Neural progenitor cell (in vitro differentiated cells): ENCODE measurements at regions not wholly inside any gene's neighbourhood (a gene's known extent, or its start where the extent isn't known, plus 50 kb on each side); places are given as distances from the start of the nearest gene placed in this dataset.
A peak's percentile ranks its signal among the peaks of the same experiment; 100 is the strongest.

ENCODE experiments used
- DNase-seq: peaks from one replicate; pipeline ENCODE4 v3.0.0-alpha.2; 2016; ENCODE audit warnings: low spot score
- H2AFZ ChIP-seq: fragments of 200-600 bp; sonication (generic); replicated peaks from 2 replicates; pipeline ENCODE4 v1.6.1; 2016; ENCODE audit warnings: antibody characterized with exemption
- H3F3A ChIP-seq: fragments of 200-600 bp; sonication (generic); 2 replicates; pipeline ENCODE4 v1.6.1; 2016; ENCODE audit warnings: antibody characterized with exemption, low read depth
- H3K27ac ChIP-seq: fragments of 200-600 bp; sonication (generic); 2 replicates; pipeline ENCODE4 v1.5.1; 2016; ENCODE audit warnings: mild to moderate bottlenecking
- H3K27me3 ChIP-seq: fragments of 200-600 bp; sonication (generic); 2 replicates; pipeline ENCODE4 v1.6.1; 2016; ENCODE audit warnings: mild to moderate bottlenecking, moderate library complexity
- H3K36me3 ChIP-seq: fragments of 200-600 bp; sonication (generic); 2 replicates; pipeline ENCODE4 v1.5.1; 2016
- H3K4me1 ChIP-seq: fragments of 200-600 bp; sonication (generic); 2 replicates; pipeline ENCODE4 v1.6.1; 2016; ENCODE audit warnings: mixed run types
- H3K4me2 ChIP-seq: fragments of 200-600 bp; sonication (generic); 2 replicates; pipeline ENCODE4 v1.6.1; 2016
- H3K4me3 ChIP-seq: fragments of 200-600 bp; sonication (generic); 2 replicates; pipeline ENCODE4 v1.5.1; 2016
- H3K79me2 ChIP-seq: fragments of 200-600 bp; sonication (generic); 2 replicates; pipeline ENCODE4 v1.6.1; 2016; ENCODE audit warnings: low read depth
- H3K9ac ChIP-seq: fragments of 200-600 bp; sonication (generic); 2 replicates; pipeline ENCODE4 v1.6.1; 2016
- H3K9me3 ChIP-seq: fragments of 200-600 bp; sonication (generic); 2 replicates; pipeline ENCODE4 v1.5.1; 2016; ENCODE audit warnings: low read depth
- H4K20me1 ChIP-seq: fragments of 200-600 bp; sonication (generic); 2 replicates; pipeline ENCODE4 v1.6.1; 2016; ENCODE audit warnings: low read depth
- H3K27ac Mint-ChIP-seq: 3 replicates; pipeline ENCODE4 v1.8.0; 2021; ENCODE audit warnings: mixed read lengths
- H3K27me3 Mint-ChIP-seq: 2 replicates; pipeline ENCODE4 v1.8.0; 2022; ENCODE audit warnings: low read depth, mild to moderate bottlenecking, inconsistent platforms, moderate library complexity, mixed read lengths; ENCODE audit not compliant: insufficient read depth
- H3K36me3 Mint-ChIP-seq: 3 replicates; pipeline ENCODE4 v1.8.0; 2021; ENCODE audit warnings: mixed read lengths
- H3K4me1 Mint-ChIP-seq: 3 replicates; pipeline ENCODE4 v1.8.0; 2021; ENCODE audit warnings: mixed read lengths
- H3K4me3 Mint-ChIP-seq: 3 replicates; pipeline ENCODE4 v1.8.0; 2021; ENCODE audit warnings: mild to moderate bottlenecking, moderate library complexity, mixed read lengths
- H3K9me3 Mint-ChIP-seq: 3 replicates; pipeline ENCODE4 v1.8.0; 2020; ENCODE audit warnings: mixed read lengths
- CTCF ChIP-seq: fragments of 200-600 bp; sonication (generic); IDR thresholded peaks from 2 replicates; pipeline ENCODE4 v1.5.1; 2017; ENCODE audit warnings: antibody characterized with exemption, mild to moderate bottlenecking
- EZH2 ChIP-seq: fragments of 200-600 bp; sonication (generic); IDR thresholded peaks from 2 replicates; pipeline ENCODE4 v1.6.1; 2017; ENCODE audit warnings: antibody characterized with exemption, mild to moderate bottlenecking, moderate library complexity
- EZH2phosphoT487 ChIP-seq: fragments of 200-600 bp; sonication (generic); IDR thresholded peaks from 2 replicates; pipeline ENCODE4 v1.6.1; 2017; ENCODE audit warnings: antibody characterized with exemption

DNA sequence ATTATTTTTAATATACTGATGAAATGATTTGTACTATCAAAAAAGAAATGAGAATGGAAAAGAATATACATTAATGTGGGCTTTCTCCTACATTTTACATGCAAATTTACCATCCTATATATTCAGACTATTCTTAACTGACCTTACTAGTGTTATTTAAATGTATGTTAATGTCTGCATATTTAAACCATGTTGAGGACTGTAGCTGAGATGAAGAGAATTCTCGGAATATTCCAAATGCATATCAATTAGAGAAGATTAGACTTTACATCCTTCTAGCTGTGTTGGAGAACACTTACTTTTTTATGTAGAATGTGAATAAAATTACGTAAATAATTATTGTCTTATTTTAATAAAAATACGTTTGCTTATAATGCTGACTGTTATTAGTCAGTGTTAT, 990.1 kb upstream of the LRFN5 start:
- no peaks in the 10 kb centered on the region for H3K36me3 Mint-ChIP-seq
- no peaks in the 10 kb centered on the region for H3K27me3 Mint-ChIP-seq
- H3K27ac Mint-ChIP-seq, result no peak overlapping the region
- Histone ChIP-seq H3K27me3 (no peaks in the 10 kb centered on the region), H3K4me2 (no peak overlapping the region), H3K27ac (no peak overlapping the region), H4K20me1 (no peaks in the 10 kb centered on the region), H3K9ac (no peak overlapping the region), H3K4me1 (no peaks in the 10 kb centered on the region), H3F3A (no peaks in the 10 kb centered on the region), H2AFZ (no peak overlapping the region), H3K79me2 (no peaks in the 10 kb centered on the region), H3K9me3 (no peaks in the 10 kb centered on the region), H3K4me3 (no peak overlapping the region), H3K36me3 (no peaks in the 10 kb centered on the region)
- H3K9me3 Mint-ChIP-seq, result no peaks in the 10 kb centered on the region
- no peak overlapping the region for H3K4me3 Mint-ChIP-seq
- TF ChIP-seq CTCF (no peak), EZH2phosphoT487 (no peak), EZH2 (no peak)
- DNase-seq, result no peak
- no peaks in the 10 kb centered on the region for H3K4me1 Mint-ChIP-seq

DNA sequence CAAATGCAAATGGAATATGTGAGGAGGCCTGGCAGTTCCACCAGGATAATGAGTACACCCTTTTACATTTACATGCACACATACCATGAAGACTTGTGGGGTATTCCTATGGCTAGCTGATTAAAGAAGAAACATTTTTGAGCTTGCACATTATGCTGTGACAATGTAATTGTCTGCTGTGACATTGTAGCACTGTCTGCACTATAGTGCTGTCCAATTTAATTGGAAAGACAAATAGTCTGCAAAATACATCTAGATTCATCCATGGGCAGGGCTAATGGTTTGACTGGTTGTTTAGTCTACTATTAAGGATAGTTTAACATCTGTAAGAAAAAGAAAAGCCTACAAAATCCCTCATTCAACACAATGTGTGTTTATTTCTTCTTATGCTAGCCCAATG, 1005.6 kb upstream of the LRFN5 start:
- no peak for DNase-seq

DNA sequence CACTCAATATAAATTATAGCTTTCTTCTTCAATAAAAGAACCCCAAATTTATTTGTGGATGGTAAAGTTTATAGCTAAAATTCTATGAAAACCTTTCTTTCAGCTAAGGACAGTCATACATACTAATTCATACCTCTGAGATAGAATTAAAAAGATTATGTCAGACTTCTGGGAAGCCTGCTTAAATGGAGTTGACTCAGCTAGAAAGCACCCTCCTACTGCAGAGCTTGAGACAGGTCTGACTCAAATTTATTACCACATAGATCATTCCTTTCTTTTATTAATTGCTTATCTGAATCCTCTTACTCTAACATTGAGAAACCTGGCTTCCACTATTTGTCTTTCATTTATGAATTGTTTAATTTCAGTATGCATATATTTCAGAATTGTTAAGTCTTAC, 1007.0 kb upstream of the LRFN5 start:
- Histone ChIP-seq H3K27me3 (no peaks in the 10 kb centered on the region), H3K79me2 (no peaks in the 10 kb centered on the region), H3K4me1 (no peaks in the 10 kb centered on the region), H3K9me3 (no peaks in the 10 kb centered on the region), H3K27ac (no peak overlapping the region), H3K36me3 (no peaks in the 10 kb centered on the region), H2AFZ (no peak overlapping the region), H3K4me3 (no peak overlapping the region), H3K9ac (no peak overlapping the region), H3F3A (no peaks in the 10 kb centered on the region), H4K20me1 (no peaks in the 10 kb centered on the region), H3K4me2 (no peak overlapping the region)
- no peak for TF ChIP-seq EZH2
- no peak for TF ChIP-seq CTCF
- no peak for TF ChIP-seq EZH2phosphoT487
- Mint-ChIP-seq H3K4me1 (no peaks in the 10 kb centered on the region), H3K36me3 (no peaks in the 10 kb centered on the region), H3K27ac (no peak overlapping the region), H3K27me3 (peaks cover 2% of the 10 kb centered on the region), H3K4me3 (no peak overlapping the region), H3K9me3 (no peaks in the 10 kb centered on the region)
- no peak for DNase-seq

More for the DNA sequence above, 1005.6 kb upstream of the LRFN5 start:
- no peak overlapping the region for H3K27ac ChIP-seq
- Mint-ChIP-seq H3K4me1 (no peaks in the 10 kb centered on the region), H3K9me3 (no peaks in the 10 kb centered on the region), H3K27me3 (no peaks in the 10 kb centered on the region), H3K4me3 (no peak overlapping the region), H3K27ac (no peak overlapping the region), H3K36me3 (no peaks in the 10 kb centered on the region)
- no peaks in the 10 kb centered on the region for H3K79me2 ChIP-seq
- H3K4me2 ChIP-seq, result no peak overlapping the region
- H3K9ac ChIP-seq, result no peak overlapping the region
- H4K20me1 ChIP-seq, result no peaks in the 10 kb centered on the region
- H3K9me3 ChIP-seq, result no peaks in the 10 kb centered on the region
- no peak overlapping the region for H3K4me3 ChIP-seq
- TF ChIP-seq CTCF, result no peak
- no peak for TF ChIP-seq EZH2phosphoT487
- TF ChIP-seq EZH2, result no peak
- H3F3A ChIP-seq, result no peaks in the 10 kb centered on the region
- H2AFZ ChIP-seq, result no peak overlapping the region
- H3K36me3 ChIP-seq, result no peaks in the 10 kb centered on the region
- H3K27me3 ChIP-seq, result no peaks in the 10 kb centered on the region
- H3K4me1 ChIP-seq, result no peaks in the 10 kb centered on the region

DNA sequence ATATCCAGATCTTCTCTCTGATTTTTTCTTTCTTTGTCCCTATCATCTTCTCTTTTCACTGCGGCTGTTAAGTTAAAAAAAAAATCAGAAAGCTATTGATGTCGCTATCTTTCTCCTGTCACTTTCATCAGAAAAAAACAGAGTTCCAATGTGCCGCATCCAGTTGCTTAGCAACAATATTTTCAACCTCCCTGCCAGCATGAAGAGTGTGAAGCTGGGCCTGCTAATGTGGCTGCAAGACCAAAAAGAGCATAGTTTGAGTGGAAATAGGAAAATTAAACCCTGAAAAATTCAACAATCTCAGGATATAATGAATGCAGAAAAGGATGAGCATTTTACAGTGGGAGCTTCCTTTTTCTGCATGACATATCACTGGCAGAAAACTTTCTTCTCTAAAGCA, 1025.4 kb upstream of the LRFN5 start:
- H3K27me3 ChIP-seq, result no peaks in the 10 kb centered on the region
- no peak overlapping the region for H3K27ac ChIP-seq
- no peak overlapping the region for H3K4me3 ChIP-seq
- H3K4me3 Mint-ChIP-seq, result no peak overlapping the region
- peaks cover 6% of the 10 kb centered on the region for H3K4me1 Mint-ChIP-seq
- H3K36me3 ChIP-seq, result no peaks in the 10 kb centered on the region
- H3K9me3 ChIP-seq, result no peaks in the 10 kb centered on the region
- H3K9ac ChIP-seq, result no peak overlapping the region
- H3K9me3 Mint-ChIP-seq, result no peaks in the 10 kb centered on the region
- H3K4me1 ChIP-seq, result no peaks in the 10 kb centered on the region
- no peaks in the 10 kb centered on the region for H3K27me3 Mint-ChIP-seq
- H3K4me2 ChIP-seq, result no peak overlapping the region
- peak overlapping the region; percentile 12 for H3K27ac Mint-ChIP-seq
- no peaks in the 10 kb centered on the region for H3F3A ChIP-seq
- H2AFZ ChIP-seq, result no peak overlapping the region
- no peaks in the 10 kb centered on the region for H4K20me1 ChIP-seq
- no peaks in the 10 kb centered on the region for H3K79me2 ChIP-seq
- no peaks in the 10 kb centered on the region for H3K36me3 Mint-ChIP-seq
- TF ChIP-seq CTCF, result no peak
- TF ChIP-seq EZH2, result no peak
- no peak for TF ChIP-seq EZH2phosphoT487
- DNase-seq, result no peak
